ENCODE measurements at regions not wholly inside any gene's neighbourhood (a gene's known extent, or its start where the extent isn't known, plus 50 kb on each side); places are given as distances from the start of the nearest gene placed in this dataset.

- no peak for DNase-seq (ENCODE audit: low spot score in 2 of 2)
- 83 to 93% methylated on average over 3 of the region's 3 CpGs for WGBS, 2 donors
- no peak for TF ChIP-seq POLR2A (IDR thresholded peaks at IDR 0.05)
- no peak for TF ChIP-seq CTCF (IDR thresholded peaks at IDR 0.05)
- intact Hi-C loops (cut with DNase I; ENCODE audit: low total_unique reads), result no loop called here
- H3K4me3 ChIP-seq (ENCODE audit: low read depth, poor library complexity, severe bottlenecking), result no peak overlapping the region
These were observed 644.1 kb downstream of the LMO4 start for GRCh38 chr1:87972811-87973210.

GRCh38 chr1:87973896-87974295 is 645.2 kb downstream of the LMO4 start:
- WGBS, 2 donors, result 81 to 90% methylated on average over 3 of the region's 3 CpGs
- DNase-seq (ENCODE audit: low spot score in 2 of 2), result no peak
- TF ChIP-seq CTCF (IDR thresholded peaks at IDR 0.05) (no peak), POLR2A (IDR thresholded peaks at IDR 0.05) (no peak)
- H3K4me3 ChIP-seq (ENCODE audit: low read depth, poor library complexity, severe bottlenecking), result no peak overlapping the region
- intact Hi-C loops (cut with DNase I; ENCODE audit: low total_unique reads), result no loop called here

GRCh38 chr1:87976316-87976715 is 647.6 kb downstream of the LMO4 start:
- TF ChIP-seq CTCF (IDR thresholded peaks at IDR 0.05) (no peak), POLR2A (IDR thresholded peaks at IDR 0.05) (no peak)
- DNase-seq (ENCODE audit: low spot score in 2 of 2), result no peak
- no peak overlapping the region for H3K4me3 ChIP-seq (ENCODE audit: low read depth, poor library complexity, severe bottlenecking)
- intact Hi-C loops (cut with DNase I; ENCODE audit: low total_unique reads), result no loop called here

GRCh38 chr1:87977145-87977544 is 648.5 kb downstream of the LMO4 start:
- 38 to 57% methylated on average over 2 of the region's 2 CpGs for WGBS, 2 donors
- no peak for DNase-seq (ENCODE audit: low spot score in 2 of 2)
- TF ChIP-seq POLR2A (IDR thresholded peaks at IDR 0.05) (no peak), CTCF (IDR thresholded peaks at IDR 0.05) (no peak)
- intact Hi-C loops (cut with DNase I; ENCODE audit: low total_unique reads), result no loop called here
- H3K4me3 ChIP-seq (ENCODE audit: low read depth, poor library complexity, severe bottlenecking), result no peak overlapping the region

- 79 to 80% methylated on average over 2 of the region's 2 CpGs for WGBS, 2 donors
- TF ChIP-seq CTCF (IDR thresholded peaks at IDR 0.05) (no peak), POLR2A (IDR thresholded peaks at IDR 0.05) (no peak)
- DNase-seq (ENCODE audit: low spot score in 2 of 2), result no peak
- intact Hi-C loops (cut with DNase I; ENCODE audit: low total_unique reads), result no loop called here
- no peak overlapping the region for H3K4me3 ChIP-seq (ENCODE audit: low read depth, poor library complexity, severe bottlenecking)
These were observed 650.4 kb downstream of the LMO4 start for GRCh38 chr1:87979079-87979478.

- no peak overlapping the region for H3K4me3 ChIP-seq (ENCODE audit: low read depth, poor library complexity, severe bottlenecking)
- 30 to 40% methylated on average over 3 of the region's 3 CpGs for WGBS, 2 donors
- no peak for DNase-seq (ENCODE audit: low spot score in 2 of 2)
- TF ChIP-seq CTCF (IDR thresholded peaks at IDR 0.05) (no peak), POLR2A (IDR thresholded peaks at IDR 0.05) (no peak)
- intact Hi-C loops (cut with DNase I; ENCODE audit: low total_unique reads), result no loop called here
These were observed 651.8 kb downstream of the LMO4 start for GRCh38 chr1:87980494-87980893.

All from lower leg skin (tissue), 4 donors.